IMR-90 (cell line): ENCODE measurements at regions not wholly inside any gene's neighbourhood (a gene's known extent, or its start where the extent isn't known, plus 50 kb on each side); places are given as distances from the start of the nearest gene placed in this dataset.
"Not testable (repeated sequence)": the region's sequence is repeated elsewhere in the genome, so short reads cannot be mapped to it uniquely, and the experiment has no call there.

Experiments used
- ATAC-seq: fragments of 200-7000 bp; cut with Tn5 transposase; 2 replicates; pipeline ENCODE4 v1.9.1; 2020; ENCODE audit warnings: low read depth, mild to moderate bottlenecking, moderate library complexity
- BruUV-seq: library from RNA; stranded (reverse); fragments of 400-500 nt; replicated peaks from 2 replicates; lab custom pipeline; 2021; lab: Mats Ljungman, UMichigan
- CTCF ChIA-PET: fragments of 300-600 bp; formaldehyde crosslinking; extraction: SDS; loops from one replicate; lab custom pipeline; 2021; ENCODE audit warnings: antibody characterized with exemption; lab: Yijun Ruan, JAX
- POLR2A ChIA-PET: fragments of 300-600 bp; sonication (Branson Sonifier 250); formaldehyde crosslinking; loops from one replicate; lab custom pipeline; 2022; ENCODE audit warnings: antibody characterized with exemption; ENCODE audit not compliant: unreplicated experiment; lab: Charles Lee
- DNase-seq: peaks from one replicate; pipeline ENCODE4 v3.0.0; 2013
- H2AFZ ChIP-seq: replicated peaks from 2 replicates; pipeline ENCODE3; 2013; ENCODE audit warnings: low read length, mild to moderate bottlenecking; ENCODE audit not compliant: poor library complexity
- H2AK5ac ChIP-seq: 2 replicates; pipeline ENCODE4 v1.6.1; 2013; ENCODE audit warnings: low read depth, low read length, inconsistent platforms
- H2AK9ac ChIP-seq: replicated peaks from 2 replicates; pipeline ENCODE3; 2013; ENCODE audit warnings: mild to moderate bottlenecking, low read depth, low read length, moderate library complexity; ENCODE audit not compliant: poor library complexity
- H2BK120ac ChIP-seq: 2 replicates; pipeline ENCODE4 v1.6.1; 2013; ENCODE audit warnings: low read depth, low read length, inconsistent platforms
- H2BK15ac ChIP-seq: 3 replicates; pipeline ENCODE4 v1.6.1; 2013; ENCODE audit warnings: low read depth, low read length, inconsistent platforms
- H2BK20ac ChIP-seq: 2 replicates; pipeline ENCODE4 v1.6.1; 2013; ENCODE audit warnings: low read depth, mild to moderate bottlenecking, inconsistent platforms, low read length, moderate library complexity
- H2BK5ac ChIP-seq: 2 replicates; pipeline ENCODE4 v1.6.1; 2013; ENCODE audit warnings: mild to moderate bottlenecking, low read depth, low read length, inconsistent platforms; ENCODE audit not compliant: poor library complexity, severe bottlenecking
- H3K14ac ChIP-seq: replicated peaks from 2 replicates; pipeline ENCODE4 v1.6.1; 2013; ENCODE audit warnings: low read depth, low read length, inconsistent platforms
- H3K18ac ChIP-seq: 2 replicates; pipeline ENCODE4 v1.6.1; 2013; ENCODE audit warnings: low read depth, low read length, control low read depth
- H3K23ac ChIP-seq: 2 replicates; pipeline ENCODE4 v1.6.1; 2013; ENCODE audit warnings: low read depth, low read length, inconsistent platforms
- H3K27ac ChIP-seq: 2 replicates; pipeline ENCODE4 v1.5.1; 2013; ENCODE audit warnings: mild to moderate bottlenecking, control low read depth, low read length; ENCODE audit not compliant: insufficient read depth
- H3K27me3 ChIP-seq: 2 replicates; pipeline ENCODE4 v1.6.1; 2013; ENCODE audit warnings: low read length; ENCODE audit not compliant: control insufficient read depth, insufficient read depth
- H3K36me3 ChIP-seq: 2 replicates; pipeline ENCODE4 v1.6.1; 2013; ENCODE audit warnings: low read length, mixed read lengths; ENCODE audit not compliant: control insufficient read depth, insufficient read depth
- H3K4ac ChIP-seq: 2 replicates; pipeline ENCODE4 v1.6.1; 2013; ENCODE audit warnings: low read depth, low read length, inconsistent platforms
- H3K4me1 ChIP-seq: 2 replicates; pipeline ENCODE4 v1.6.1; 2013; ENCODE audit warnings: low read length, mixed read lengths; ENCODE audit not compliant: control insufficient read depth, insufficient read depth
- H3K4me2 ChIP-seq: 2 replicates; pipeline ENCODE4 v1.6.1; 2013; ENCODE audit warnings: low read depth, mild to moderate bottlenecking, control low read depth, low read length, moderate library complexity
- H3K4me3 ChIP-seq: 2 replicates; pipeline ENCODE4 v1.5.1; 2013; ENCODE audit warnings: low read depth, mild to moderate bottlenecking, control low read depth, low read length, moderate library complexity; ENCODE audit not compliant: insufficient read depth
- H3K56ac ChIP-seq: 2 replicates; pipeline ENCODE4 v1.6.1; 2013; ENCODE audit warnings: low read length, inconsistent platforms; ENCODE audit not compliant: insufficient read depth; ENCODE audit errors: extremely low read depth
- H3K79me1 ChIP-seq, 2 experiments: 2 replicates each; pipeline ENCODE4 v1.6.1; 2013; ENCODE audit warnings: low read length in 2 of 2, inconsistent platforms in 1 of 2, low read depth in 1 of 2
- H3K9ac ChIP-seq: 2 replicates; pipeline ENCODE4 v1.6.1; 2013; ENCODE audit warnings: low read depth, low read length, control low read depth
- H3K9me1 ChIP-seq: 2 replicates; pipeline ENCODE4 v1.6.1; 2013; ENCODE audit warnings: low read length, inconsistent platforms; ENCODE audit not compliant: insufficient read depth
- H3K9me3 ChIP-seq: 2 replicates; pipeline ENCODE4 v1.6.1; 2013; ENCODE audit warnings: low read length; ENCODE audit not compliant: control insufficient read depth, insufficient read depth
- H4K20me1 ChIP-seq: 2 replicates; pipeline ENCODE4 v1.6.1; 2013; ENCODE audit warnings: low read length, inconsistent platforms; ENCODE audit not compliant: insufficient read depth
- H4K5ac ChIP-seq: 2 replicates; pipeline ENCODE4 v1.6.1; 2013; ENCODE audit warnings: mild to moderate bottlenecking, low read depth, low read length, control low read depth
- H4K8ac ChIP-seq, 2 experiments: 2 replicates each; pipeline ENCODE4 v1.6.1; 2013; ENCODE audit warnings: low read depth in 2 of 2, low read length in 2 of 2, control low read depth in 1 of 2, inconsistent platforms in 1 of 2
- H4K91ac ChIP-seq: 2 replicates; pipeline ENCODE4 v1.6.1; 2013; ENCODE audit warnings: low read depth, low read length, inconsistent platforms; ENCODE audit not compliant: insufficient read depth
- WGBS, 2 experiments: methylation state at CpG; one replicate each; pipeline versions ENCODE4 v1.1.5 to v1.1.7; 2013; ENCODE audit warnings: missing lambda C conversion rate in 2 of 2; ENCODE audit not compliant: insufficient read length in 1 of 2; ENCODE audit errors: extremely low coverage in 2 of 2; 5-methylcytosine and 5-hydroxymethylcytosine counted together
- dilution Hi-C: fragments of 300-500 bp; cut with HindIII; formaldehyde crosslinking; loops from one replicate; pipeline ENCODE4 v1.14.3; 2018; ENCODE audit warnings: low sequenced_read_pairs; ENCODE audit not compliant: unreplicated experiment
- in situ Hi-C: fragments of 300-500 bp; cut with MboI; formaldehyde crosslinking; loops from 3 replicates; pipeline ENCODE4 v1.14.3; 2019; ENCODE audit warnings: low sequenced_read_pairs, inconsistent platforms, mixed read lengths
- intact Hi-C: fragments of 100-400 bp; cut with micrococcal nuclease; formaldehyde crosslinking; loops from 2 replicates; pipeline ENCODE4 v1.10.0; 2022

GRCh38 chr15:22268201-22268600 is 187.9 kb downstream of the OR4M2 start:
- H2AFZ ChIP-seq, H2BK120ac ChIP-seq, H2AK5ac ChIP-seq, H3K36me3 ChIP-seq, H3K79me1 ChIP-seq, H4K5ac ChIP-seq, H3K4me3 ChIP-seq, H3K18ac ChIP-seq, H3K56ac ChIP-seq, H3K9me1 ChIP-seq, CTCF ChIA-PET, H2BK20ac ChIP-seq, H2BK5ac ChIP-seq, H3K4me2 ChIP-seq, H2BK15ac ChIP-seq, in situ Hi-C loops, H4K8ac ChIP-seq, H4K91ac ChIP-seq, H2AK9ac ChIP-seq, BruUV-seq, H3K27ac ChIP-seq, H3K4me1 ChIP-seq, H3K27me3 ChIP-seq, H3K14ac ChIP-seq, H3K4ac ChIP-seq, H3K9ac ChIP-seq, POLR2A ChIA-PET, DNase-seq, H3K23ac ChIP-seq, ATAC-seq, H4K20me1 ChIP-seq, dilution Hi-C loops, intact Hi-C loops: not testable (repeated sequence)
- H3K9me3 ChIP-seq, result peaks cover 29% of the 10 kb centered on the region
- no CpG with 5 or more reads among the region's 5 CpGs for WGBS, 2 experiments

- H3K79me1 ChIP-seq, DNase-seq, H3K9ac ChIP-seq, H3K14ac ChIP-seq, H2AK9ac ChIP-seq, dilution Hi-C loops, H3K4me3 ChIP-seq, H2BK15ac ChIP-seq, H2BK20ac ChIP-seq, H3K18ac ChIP-seq, H4K91ac ChIP-seq, H3K27ac ChIP-seq, H2AK5ac ChIP-seq, H2AFZ ChIP-seq, H2BK120ac ChIP-seq, H3K36me3 ChIP-seq, H3K23ac ChIP-seq, H4K5ac ChIP-seq, POLR2A ChIA-PET, H3K4ac ChIP-seq, intact Hi-C loops, H2BK5ac ChIP-seq, H3K9me1 ChIP-seq, H4K8ac ChIP-seq, BruUV-seq, CTCF ChIA-PET, ATAC-seq, in situ Hi-C loops, H3K27me3 ChIP-seq, H4K20me1 ChIP-seq, H3K56ac ChIP-seq, H3K4me1 ChIP-seq, H3K4me2 ChIP-seq: not testable (repeated sequence)
- WGBS, 2 experiments, result 36% methylated on average over 3 of the region's 6 CpGs; no CpG with 5 or more reads in 1 of the 2 experiments
- peaks cover 29% of the 10 kb centered on the region for H3K9me3 ChIP-seq
These were observed 188.3 kb downstream of the OR4M2 start for GRCh38 chr15:22268654-22269053.
